PC-9 (cell line): ENCODE measurements at regions not wholly inside any gene's neighbourhood (a gene's known extent, or its start where the extent isn't known, plus 50 kb on each side); places are given as distances from the start of the nearest gene placed in this dataset.

ENCODE experiments used
- EZH2 ChIP-seq: fragments of 200-600 bp; sonication (generic); IDR thresholded peaks from 2 replicates; pipeline ENCODE4 v1.8.0; 2017; ENCODE audit warnings: antibody characterized with exemption, low read depth
- TF ChIP-seq, protein P1 (sequence below): fragments of 200-600 bp; sonication (generic); conservative IDR thresholded peaks from 2 replicates; pipeline ENCODE4 v1.6.1; 2017; ENCODE audit warnings: mixed run types, antibody characterized with exemption, mild to moderate bottlenecking, moderate library complexity

DNA sequence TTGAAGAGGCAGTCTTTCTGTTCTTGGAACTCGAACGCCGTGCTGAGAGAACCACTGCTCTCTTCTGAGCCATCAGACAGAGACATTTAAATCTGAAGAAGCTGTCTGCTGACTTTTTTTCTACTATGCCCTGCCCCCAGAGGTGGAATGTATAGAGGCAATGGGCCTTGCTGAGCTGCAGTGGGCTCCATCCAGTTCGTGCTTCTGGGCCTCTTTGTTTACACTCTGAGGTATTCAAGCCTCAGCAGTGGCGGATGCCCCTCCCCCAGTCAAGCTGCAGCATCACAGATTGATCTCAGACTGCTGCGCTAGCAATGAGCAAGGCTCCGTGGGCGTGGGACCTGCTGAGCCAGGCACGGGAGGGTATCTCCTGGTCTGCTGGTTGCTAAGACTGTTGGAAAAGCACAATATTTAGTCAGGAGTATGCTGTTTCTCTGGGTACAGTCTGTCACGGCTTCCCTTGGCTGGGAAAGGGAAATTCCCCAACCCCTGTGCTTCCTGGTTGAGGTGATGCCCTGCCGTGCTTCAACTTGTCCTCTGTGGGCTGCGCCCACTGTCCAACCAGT lies 526.8 kb downstream of the CD109 start:
- TF ChIP-seq, protein P1, sequence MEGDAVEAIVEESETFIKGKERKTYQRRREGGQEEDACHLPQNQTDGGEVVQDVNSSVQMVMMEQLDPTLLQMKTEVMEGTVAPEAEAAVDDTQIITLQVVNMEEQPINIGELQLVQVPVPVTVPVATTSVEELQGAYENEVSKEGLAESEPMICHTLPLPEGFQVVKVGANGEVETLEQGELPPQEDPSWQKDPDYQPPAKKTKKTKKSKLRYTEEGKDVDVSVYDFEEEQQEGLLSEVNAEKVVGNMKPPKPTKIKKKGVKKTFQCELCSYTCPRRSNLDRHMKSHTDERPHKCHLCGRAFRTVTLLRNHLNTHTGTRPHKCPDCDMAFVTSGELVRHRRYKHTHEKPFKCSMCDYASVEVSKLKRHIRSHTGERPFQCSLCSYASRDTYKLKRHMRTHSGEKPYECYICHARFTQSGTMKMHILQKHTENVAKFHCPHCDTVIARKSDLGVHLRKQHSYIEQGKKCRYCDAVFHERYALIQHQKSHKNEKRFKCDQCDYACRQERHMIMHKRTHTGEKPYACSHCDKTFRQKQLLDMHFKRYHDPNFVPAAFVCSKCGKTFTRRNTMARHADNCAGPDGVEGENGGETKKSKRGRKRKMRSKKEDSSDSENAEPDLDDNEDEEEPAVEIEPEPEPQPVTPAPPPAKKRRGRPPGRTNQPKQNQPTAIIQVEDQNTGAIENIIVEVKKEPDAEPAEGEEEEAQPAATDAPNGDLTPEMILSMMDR = no peak
- TF ChIP-seq EZH2 = no peak
